Keratinocyte (primary cell): ENCODE measurements at regions not wholly inside any gene's neighbourhood (a gene's known extent, or its start where the extent isn't known, plus 50 kb on each side); places are given as distances from the start of the nearest gene placed in this dataset.

Source experiments
- DNase-seq: peaks from one replicate; pipeline ENCODE4 v3.0.0-alpha.2; 2011; ENCODE audit warnings: low read depth, missing footprints, low spot score
- FAIRE-seq: peaks from 2 replicates; lab custom pipeline; 2011; peaks lifted over from hg19 to GRCh38; lab: Jason Lieb, UNC
- H2AFZ ChIP-seq: 2 replicates; pipeline ENCODE4 v1.6.0; 2012; ENCODE audit warnings: low read length, control low read depth, inconsistent platforms; ENCODE audit not compliant: control insufficient read depth
- H3K27ac ChIP-seq: 2 replicates; pipeline ENCODE4 v1.5.1; 2011; ENCODE audit warnings: low read length; ENCODE audit not compliant: control insufficient read depth, insufficient read depth
- H3K27me3 ChIP-seq: 3 replicates; pipeline ENCODE4 v1.6.0; 2011; ENCODE audit warnings: low read length; ENCODE audit not compliant: control insufficient read depth, insufficient read depth; ENCODE audit errors: extremely low read depth
- H3K36me3 ChIP-seq, 2 experiments: 2 replicates in 1 of 2; 3 replicates in 1 of 2; pipeline ENCODE4 v1.5.1; 2011; ENCODE audit warnings: low read length in 2 of 2, mild to moderate bottlenecking in 1 of 2; ENCODE audit not compliant: control insufficient read depth in 2 of 2, insufficient read depth in 2 of 2; ENCODE audit errors: extremely low read depth in 1 of 2
- H3K4me1 ChIP-seq: 3 replicates; pipeline ENCODE4 v1.5.1; 2011; ENCODE audit warnings: low read length; ENCODE audit not compliant: control insufficient read depth, insufficient read depth; ENCODE audit errors: extremely low read depth
- H3K4me2 ChIP-seq: 3 replicates; pipeline ENCODE4 v1.6.0; 2011; ENCODE audit warnings: low read depth, low read length; ENCODE audit not compliant: control insufficient read depth, insufficient read depth; ENCODE audit errors: extremely low read depth
- H3K4me3 ChIP-seq, 3 experiments: fragments of 200-600 bp in 1 of 3; sonication (generic) in 1 of 3; 2 replicates in 2 of 3; 3 replicates in 1 of 3; pipeline ENCODE4 v1.5.1; 2011 to 2016; ENCODE audit warnings: low read length in 3 of 3, mild to moderate bottlenecking in 3 of 3, control low read depth in 2 of 3, inconsistent platforms in 1 of 3, low read depth in 1 of 3, mixed read lengths in 1 of 3, mixed run types in 1 of 3, moderate library complexity in 1 of 3; ENCODE audit not compliant: control insufficient read depth in 2 of 3, insufficient read depth in 2 of 3; ENCODE audit errors: extremely low read depth in 1 of 3
- H3K79me2 ChIP-seq: 2 replicates; pipeline ENCODE4 v1.6.0; 2012; ENCODE audit warnings: low read length; ENCODE audit not compliant: control insufficient read depth, insufficient read depth
- H3K9ac ChIP-seq: 3 replicates; pipeline ENCODE4 v1.6.0; 2011; ENCODE audit warnings: low read length; ENCODE audit not compliant: control insufficient read depth, insufficient read depth; ENCODE audit errors: extremely low read depth
- H3K9me1 ChIP-seq: 3 replicates; pipeline ENCODE4 v1.6.0; 2011; ENCODE audit warnings: low read length; ENCODE audit not compliant: control insufficient read depth, insufficient read depth; ENCODE audit errors: extremely low read depth
- H3K9me3 ChIP-seq: 2 replicates; pipeline ENCODE4 v1.5.1; 2012; ENCODE audit warnings: low read depth, low read length; ENCODE audit not compliant: control insufficient read depth
- H4K20me1 ChIP-seq: 3 replicates; pipeline ENCODE4 v1.6.0; 2011; ENCODE audit warnings: low read length; ENCODE audit not compliant: control insufficient read depth, insufficient read depth; ENCODE audit errors: extremely low read depth
- EZH2 ChIP-seq: IDR thresholded peaks from one replicate; pipeline ENCODE4 v1.6.1; 2012; ENCODE audit warnings: inconsistent platforms, mild to moderate bottlenecking, low read length, moderate library complexity
- dilution Hi-C: fragments of 300-500 bp; cut with MboI; formaldehyde crosslinking; loops from one replicate; pipeline ENCODE4 v1.7.0; 2020; ENCODE audit warnings: low sequenced_read_pairs; ENCODE audit not compliant: extremely low pct_ligation_motif_present
- TF ChIP-seq, protein P1 (sequence below), 3 experiments: IDR thresholded peaks in 1 of 3; conservative IDR thresholded peaks in 1 of 3; optimal IDR thresholded peaks in 1 of 3; 2 replicates in 2 of 3; 3 replicates in 1 of 3; pipeline versions ENCODE3 to v1.5.1; 2011; ENCODE audit warnings: low read length in 3 of 3, mild to moderate bottlenecking in 3 of 3, moderate library complexity in 2 of 3, control low read depth in 1 of 3, inconsistent platforms in 1 of 3; ENCODE audit not compliant: insufficient read depth in 2 of 3; ENCODE audit errors: extremely low read depth in 1 of 3

GRCh38 chr1:228984107-228984506, 248.8 kb downstream of the RHOU start:
- Histone ChIP-seq H3K36me3 (no peaks in the 10 kb centered on the region), H3K9ac (no peak overlapping the region), H2AFZ (no peak overlapping the region), H4K20me1 (no peaks in the 10 kb centered on the region), H3K27ac (no peak overlapping the region), H3K27me3 (peaks cover 4% of the 10 kb centered on the region), H3K4me1 (no peaks in the 10 kb centered on the region), H3K9me1 (no peaks in the 10 kb centered on the region), H3K4me2 (no peak overlapping the region), H3K79me2 (no peaks in the 10 kb centered on the region), H3K9me3 (no peaks in the 10 kb centered on the region), H3K4me3 (no peak overlapping the region)
- no peak for DNase-seq
- no peak for TF ChIP-seq EZH2
- TF ChIP-seq, protein P1, sequence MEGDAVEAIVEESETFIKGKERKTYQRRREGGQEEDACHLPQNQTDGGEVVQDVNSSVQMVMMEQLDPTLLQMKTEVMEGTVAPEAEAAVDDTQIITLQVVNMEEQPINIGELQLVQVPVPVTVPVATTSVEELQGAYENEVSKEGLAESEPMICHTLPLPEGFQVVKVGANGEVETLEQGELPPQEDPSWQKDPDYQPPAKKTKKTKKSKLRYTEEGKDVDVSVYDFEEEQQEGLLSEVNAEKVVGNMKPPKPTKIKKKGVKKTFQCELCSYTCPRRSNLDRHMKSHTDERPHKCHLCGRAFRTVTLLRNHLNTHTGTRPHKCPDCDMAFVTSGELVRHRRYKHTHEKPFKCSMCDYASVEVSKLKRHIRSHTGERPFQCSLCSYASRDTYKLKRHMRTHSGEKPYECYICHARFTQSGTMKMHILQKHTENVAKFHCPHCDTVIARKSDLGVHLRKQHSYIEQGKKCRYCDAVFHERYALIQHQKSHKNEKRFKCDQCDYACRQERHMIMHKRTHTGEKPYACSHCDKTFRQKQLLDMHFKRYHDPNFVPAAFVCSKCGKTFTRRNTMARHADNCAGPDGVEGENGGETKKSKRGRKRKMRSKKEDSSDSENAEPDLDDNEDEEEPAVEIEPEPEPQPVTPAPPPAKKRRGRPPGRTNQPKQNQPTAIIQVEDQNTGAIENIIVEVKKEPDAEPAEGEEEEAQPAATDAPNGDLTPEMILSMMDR (optimal IDR thresholded peaks at IDR 0.05 in 1 of 3, IDR thresholded peaks at IDR 0.05 in 1 of 3, conservative IDR thresholded peaks at IDR 0.05 in 1 of 3; ENCODE audit: extremely low read depth in 1 of 3, insufficient read depth in 2 of 3, low read length in 3 of 3) = no peak
- dilution Hi-C loops = no loop called here
- no peak for FAIRE-seq

DNA sequence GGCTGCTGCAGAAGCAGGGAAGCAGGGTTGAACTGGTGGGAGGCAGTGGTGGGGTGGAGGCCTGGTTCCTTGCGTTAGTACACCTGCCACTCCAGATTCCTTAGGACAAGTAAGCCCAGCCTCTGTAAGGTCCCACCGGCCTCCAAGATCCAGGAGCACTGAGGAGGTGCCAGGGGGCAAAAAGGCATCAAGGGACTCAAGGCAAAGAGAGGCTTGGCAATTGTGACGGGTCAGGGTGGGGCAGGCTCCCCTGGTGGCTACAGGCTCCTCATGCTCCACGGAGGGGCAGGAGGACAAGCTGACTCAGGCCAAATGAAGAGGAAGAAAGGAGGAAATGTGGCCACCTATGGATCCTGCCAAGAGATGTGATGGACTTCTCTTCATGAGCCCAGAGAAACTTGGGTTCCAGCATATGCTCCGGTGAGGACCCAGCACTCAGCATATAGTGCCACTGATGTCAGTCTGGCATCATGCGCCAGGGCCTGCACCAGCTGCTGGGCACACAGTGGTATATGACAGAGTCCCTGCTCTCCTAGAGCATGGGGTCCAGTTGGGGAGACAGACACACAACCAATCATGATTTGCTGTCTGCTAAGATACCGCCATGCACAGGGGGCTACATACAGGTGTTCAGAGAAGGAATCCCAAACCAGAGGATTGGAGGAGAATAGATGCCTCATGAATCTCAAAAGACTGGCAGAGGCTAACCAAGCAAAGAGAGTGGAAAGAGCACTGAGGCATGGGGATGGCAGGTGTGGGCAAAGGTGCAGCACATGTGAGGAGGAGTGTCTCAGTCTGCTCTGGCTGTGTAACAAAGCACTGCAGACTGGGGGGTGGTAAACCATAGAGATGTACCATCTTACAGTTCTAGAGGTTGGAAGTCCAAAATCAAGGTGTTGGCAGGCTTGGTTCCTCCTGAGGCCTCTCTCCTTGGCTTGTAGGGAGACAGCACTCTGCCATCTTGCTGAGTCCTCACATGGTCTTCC, 249.7 kb downstream of the RHOU start:
- Histone ChIP-seq H3K9me1 (no peaks in the 10 kb centered on the region), H3K27me3 (no peaks in the 10 kb centered on the region), H3K4me3 (no peak overlapping the region), H3K79me2 (no peaks in the 10 kb centered on the region), H3K9me3 (no peaks in the 10 kb centered on the region), H3K36me3 (no peaks in the 10 kb centered on the region), H4K20me1 (no peaks in the 10 kb centered on the region), H3K4me2 (no peak overlapping the region), H3K4me1 (no peaks in the 10 kb centered on the region), H3K27ac (no peak overlapping the region), H2AFZ (no peak overlapping the region), H3K9ac (no peak overlapping the region)
- FAIRE-seq (no peak), DNase-seq (no peak)
- TF ChIP-seq EZH2 = no peak
- TF ChIP-seq, protein P1 (optimal IDR thresholded peaks at IDR 0.05 in 1 of 3, IDR thresholded peaks at IDR 0.05 in 1 of 3, conservative IDR thresholded peaks at IDR 0.05 in 1 of 3; ENCODE audit: extremely low read depth in 1 of 3, insufficient read depth in 2 of 3, low read length in 3 of 3) = no peak
- dilution Hi-C loops = no loop called here
